Stimulated activated effector memory CD8-positive, alpha-beta T cell treated with anti-CD3 and anti-CD28 coated beads, Interleukin-12 subunit alpha, Interleukin-12 subunit beta, amount 100 ng/mL, for 72 hours (primary cell): ENCODE measurements at regions not wholly inside any gene's neighbourhood (a gene's known extent, or its start where the extent isn't known, plus 50 kb on each side); places are given as distances from the start of the nearest gene placed in this dataset.

Source experiments
- ATAC-seq: fragments of 150-1000 bp; cut with Tn5 transposase; 2 replicates; pipeline ENCODE4 v1.10.0; 2021
- DNase-seq, 2 donors: peaks; one replicate each; pipeline ENCODE4 v3.0.0; 2021 to 2022; ENCODE audit warnings: low spot score in 2 of 2
- H3K27ac Mint-ChIP-seq: one replicate; pipeline ENCODE4 v1.8.0; 2022; ENCODE audit warnings: mild to moderate bottlenecking, mixed read lengths
- H3K36me3 Mint-ChIP-seq: one replicate; pipeline ENCODE4 v1.8.0; 2022; ENCODE audit warnings: mild to moderate bottlenecking, mixed read lengths
- H3K4me1 Mint-ChIP-seq: one replicate; pipeline ENCODE4 v1.8.0; 2022; ENCODE audit warnings: mixed read lengths
- H3K4me3 Mint-ChIP-seq: one replicate; pipeline ENCODE4 v1.8.0; 2022; ENCODE audit warnings: mild to moderate bottlenecking, mixed read lengths
- H3K9me3 Mint-ChIP-seq: one replicate; pipeline ENCODE4 v1.8.0; 2022; ENCODE audit warnings: mixed read lengths

GRCh38 chr1:31523012-31523411 lies 53.3 kb upstream of the TINAGL1 start:
- H3K27ac Mint-ChIP-seq: no peak overlapping the region
- H3K36me3 Mint-ChIP-seq: no peaks in the 10 kb centered on the region
- H3K9me3 Mint-ChIP-seq: no peaks in the 10 kb centered on the region
- no peak overlapping the region for H3K4me3 Mint-ChIP-seq
- DNase-seq (no peak), ATAC-seq (peak; percentile 86)
- no peaks in the 10 kb centered on the region for H3K4me1 Mint-ChIP-seq

- Mint-ChIP-seq H3K4me1 (no peaks in the 10 kb centered on the region), H3K9me3 (no peaks in the 10 kb centered on the region), H3K36me3 (no peaks in the 10 kb centered on the region), H3K27ac (no peak overlapping the region), H3K4me3 (no peak overlapping the region)
- peak; percentile 60 for ATAC-seq
- no peak for DNase-seq
These were observed 52.5 kb upstream of the TINAGL1 start for GRCh38 chr1:31523769-31524168.

GRCh38 chr1:31524186-31524901 lies 52.0 kb upstream of the TINAGL1 start:
- no peak for ATAC-seq

More at GRCh38 chr1:31524186-31524901, 52.0 kb upstream of the TINAGL1 start:
- H3K36me3 Mint-ChIP-seq: no peaks in the 10 kb centered on the region
- no peak overlapping the region for H3K4me3 Mint-ChIP-seq
- H3K4me1 Mint-ChIP-seq: no peaks in the 10 kb centered on the region
- no peak for DNase-seq
- H3K27ac Mint-ChIP-seq: no peak overlapping the region
- H3K9me3 Mint-ChIP-seq: no peaks in the 10 kb centered on the region
